GM04504 (cell line): ENCODE measurements at regions not wholly inside any gene's neighbourhood (a gene's known extent, or its start where the extent isn't known, plus 50 kb on each side); places are given as distances from the start of the nearest gene placed in this dataset.

ENCODE experiments used
- DNase-seq: peaks from one replicate; pipeline ENCODE4 v3.0.0-alpha.2; 2012; ENCODE audit warnings: low read depth

DNA sequence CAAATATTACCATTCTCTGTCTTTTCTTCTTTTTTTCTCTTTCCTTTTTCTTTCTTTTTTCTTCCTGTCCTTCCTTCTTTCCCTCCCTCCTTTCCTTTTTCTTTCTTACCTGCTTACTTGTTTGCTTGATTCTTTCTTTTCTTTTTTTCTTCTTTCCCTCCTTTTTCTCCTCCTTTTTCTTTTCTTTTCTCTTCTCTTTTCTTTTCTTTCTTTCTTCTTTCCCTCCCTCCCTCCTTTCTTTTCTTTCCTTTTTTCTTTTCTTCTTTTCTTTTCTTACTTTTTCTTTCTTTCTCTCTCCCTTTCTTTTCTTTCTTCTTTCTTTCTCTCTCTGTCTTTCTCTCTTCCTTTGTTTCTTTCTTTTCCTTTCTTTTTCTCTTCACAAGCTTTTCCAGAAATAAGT lies 697.4 kb upstream of the ADGRL3 start:
- no peak for DNase-seq

DNA sequence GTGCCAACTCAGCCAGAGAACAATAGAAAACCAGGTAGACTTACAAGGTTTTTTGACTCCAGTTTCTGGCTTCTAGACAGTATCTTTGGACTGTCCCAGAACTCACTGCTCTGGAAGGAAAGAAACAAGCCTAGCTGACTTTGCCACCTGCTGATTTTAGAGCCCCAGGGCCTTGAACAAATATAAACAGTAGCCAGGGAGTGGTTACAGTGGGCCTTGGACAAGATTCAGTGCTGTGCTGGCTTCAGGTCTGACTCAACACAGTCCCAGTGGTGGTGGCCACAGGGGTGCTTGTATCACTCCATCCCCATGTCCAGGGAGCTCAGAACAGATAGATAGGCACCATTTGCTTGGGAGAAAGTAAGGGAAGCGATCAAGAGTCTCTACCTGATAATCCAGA lies 694.1 kb upstream of the ADGRL3 start:
- DNase-seq = no peak

DNA sequence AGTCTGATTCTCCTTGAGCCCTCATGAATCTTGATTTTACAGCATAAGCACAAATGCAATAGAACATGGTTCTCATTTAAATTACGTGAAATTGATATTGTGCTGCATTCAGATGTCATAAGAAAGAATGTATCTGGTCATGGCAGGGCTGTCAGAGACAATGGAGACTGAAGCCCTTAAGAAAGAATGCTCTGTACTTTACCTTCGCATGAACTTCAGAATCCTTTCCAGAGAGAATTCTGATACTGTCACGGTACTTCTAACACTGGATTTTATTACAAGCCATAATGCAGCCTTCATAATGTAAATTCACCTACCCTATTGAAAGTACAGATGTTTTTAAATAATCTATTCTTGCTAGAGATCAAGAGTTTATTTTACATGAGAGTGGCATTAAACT lies 677.9 kb upstream of the ADGRL3 start:
- no peak for DNase-seq

DNA sequence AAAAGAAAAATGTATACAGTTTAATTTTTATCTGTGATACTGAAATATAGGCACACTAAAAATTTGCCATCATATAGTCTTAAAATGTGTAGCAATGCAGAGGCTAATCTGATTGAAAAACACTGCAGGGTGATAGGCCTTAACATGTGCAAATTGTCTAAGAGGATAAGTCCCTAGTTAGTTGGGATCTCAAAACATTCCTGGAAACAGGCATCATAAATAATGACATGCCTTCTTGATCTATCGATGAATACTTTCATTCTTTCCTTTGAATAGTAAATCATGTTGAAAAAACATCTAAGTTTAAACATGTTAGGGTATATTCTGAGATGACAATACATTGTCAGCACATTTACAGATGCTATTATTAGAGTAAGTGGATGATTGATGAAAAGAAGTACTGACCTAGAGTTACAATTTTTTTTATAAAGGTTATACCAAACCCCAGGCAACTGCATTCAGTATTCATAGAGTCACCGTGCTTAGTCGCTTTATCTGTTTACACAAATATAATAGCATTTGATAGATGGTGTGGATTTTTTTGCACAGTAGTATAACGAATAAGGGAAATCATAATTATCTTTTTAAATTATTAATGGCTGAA lies 668.2 kb upstream of the ADGRL3 start:
- no peak for DNase-seq

DNA sequence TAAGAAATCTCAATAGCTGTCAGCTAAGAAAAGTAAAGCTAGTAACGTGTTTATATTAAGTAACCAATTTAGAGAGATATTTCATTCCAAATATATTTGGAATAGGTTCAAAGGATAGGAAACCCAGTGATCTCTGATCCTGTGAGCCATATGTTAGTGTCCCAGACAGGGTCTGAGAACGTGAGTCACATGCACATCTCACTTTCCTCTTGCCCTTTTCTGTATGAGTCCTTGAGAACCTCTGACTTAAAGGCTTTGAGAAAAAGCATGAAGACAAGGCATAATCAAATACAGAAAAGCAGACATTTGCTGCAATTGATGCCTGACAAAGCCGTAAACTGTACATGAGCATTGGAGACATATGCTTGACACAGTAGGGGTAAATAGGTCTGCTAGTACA lies 655.1 kb upstream of the ADGRL3 start:
- DNase-seq = no peak

DNA sequence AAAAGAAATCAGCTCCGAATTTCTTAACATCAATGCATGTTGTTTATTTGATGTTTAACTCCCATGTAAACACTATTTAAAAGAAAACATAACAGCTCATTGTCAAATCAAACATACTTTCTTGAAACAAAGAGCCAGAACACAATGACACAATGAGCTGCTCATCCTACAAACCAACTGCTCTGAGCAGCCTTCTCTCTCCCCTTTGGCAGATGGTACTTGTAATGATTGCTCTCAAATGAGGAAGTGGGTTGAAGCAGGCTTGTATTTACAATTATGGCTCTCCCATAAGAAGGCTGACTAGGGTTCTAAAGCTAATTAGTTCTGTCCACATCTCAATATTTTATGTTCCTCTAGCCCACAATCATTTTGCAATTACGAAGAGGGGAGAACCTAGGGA lies 637.8 kb upstream of the ADGRL3 start:
- no peak for DNase-seq

DNA sequence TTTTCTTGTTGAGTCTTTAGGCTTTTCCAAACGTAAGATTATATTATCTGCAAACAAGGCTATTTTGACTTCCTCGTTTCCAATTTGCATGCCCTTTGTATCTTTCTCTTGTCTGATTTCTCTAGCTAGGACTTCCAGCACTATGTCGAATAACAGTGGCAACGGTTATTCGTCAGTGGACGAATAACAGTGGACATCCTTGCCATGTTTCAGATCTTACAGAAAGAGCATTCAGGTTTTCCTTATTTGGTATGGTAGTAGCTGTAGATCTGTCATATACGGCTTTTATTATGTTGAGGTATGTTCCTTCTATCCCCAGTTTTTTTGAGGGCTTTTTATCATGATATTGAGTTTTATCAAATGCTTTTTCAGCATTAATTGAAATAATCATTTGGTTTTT lies 634.6 kb upstream of the ADGRL3 start:
- DNase-seq = no peak

DNA sequence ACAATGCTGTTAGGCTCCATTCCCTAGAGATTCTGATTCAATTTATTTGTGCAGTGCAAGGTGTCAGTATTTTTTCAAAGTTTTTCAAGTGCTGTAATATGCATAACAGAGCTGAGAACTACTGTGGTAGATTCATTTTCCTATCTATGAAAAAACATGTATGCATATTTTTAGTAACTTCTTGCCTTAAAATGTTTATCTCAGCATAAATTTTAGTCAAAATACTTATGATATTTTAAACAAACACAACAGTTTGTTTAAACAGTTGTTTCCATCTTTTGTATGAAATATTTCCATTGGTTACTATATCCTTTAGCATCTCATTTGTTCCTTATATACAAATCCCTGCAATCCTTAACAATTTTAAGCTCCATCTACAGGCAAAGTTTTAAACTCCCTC lies 624.8 kb upstream of the ADGRL3 start:
- no peak for DNase-seq

DNA sequence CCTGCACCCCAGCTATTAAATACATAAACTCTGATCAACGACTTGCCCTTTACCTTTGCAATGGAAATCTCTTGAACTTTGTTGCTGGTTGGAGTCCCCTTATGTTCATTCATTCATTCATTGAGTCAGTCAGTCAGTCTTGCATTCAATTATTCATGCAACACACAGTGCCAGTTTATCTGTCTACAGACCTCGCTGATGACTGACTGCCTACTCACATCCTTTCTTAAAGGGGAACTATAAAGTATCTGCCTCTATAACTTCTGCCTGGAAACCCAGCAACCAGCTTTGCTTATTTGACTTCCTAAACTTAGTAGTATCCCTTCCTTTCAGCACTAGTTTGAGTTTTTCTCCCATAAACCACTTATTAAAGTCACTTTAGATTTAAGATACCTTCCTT lies 620.8 kb upstream of the ADGRL3 start:
- DNase-seq = peak; percentile 0

DNA sequence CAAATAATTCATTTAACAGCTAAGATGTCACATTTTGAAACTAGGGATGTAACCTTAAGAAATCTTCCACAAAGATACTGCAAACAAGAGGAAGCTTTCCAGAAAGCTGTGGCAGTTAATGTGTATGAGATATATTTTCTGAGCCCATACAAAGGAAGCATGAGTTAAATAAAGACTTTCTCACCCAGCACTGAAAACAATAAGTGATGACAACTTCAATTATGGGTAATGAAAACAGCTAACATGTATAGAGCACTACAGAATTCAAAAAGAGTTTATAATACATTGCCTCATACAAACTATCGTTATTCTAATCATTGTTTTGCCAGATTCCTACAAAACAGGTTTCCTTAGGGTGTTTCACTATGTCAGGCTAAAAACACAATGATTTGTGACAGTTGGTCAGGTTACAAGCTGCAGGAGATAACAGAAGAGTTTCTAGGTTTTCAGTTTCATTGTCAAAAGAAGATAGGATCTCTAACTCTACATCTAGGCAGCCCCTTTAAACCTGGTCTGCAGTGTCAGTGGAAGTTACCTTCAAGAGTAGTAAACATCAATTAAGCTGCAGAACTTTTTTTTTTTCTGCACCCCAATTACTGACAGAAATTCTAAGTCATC lies 618.1 kb upstream of the ADGRL3 start:
- no peak for DNase-seq

DNA sequence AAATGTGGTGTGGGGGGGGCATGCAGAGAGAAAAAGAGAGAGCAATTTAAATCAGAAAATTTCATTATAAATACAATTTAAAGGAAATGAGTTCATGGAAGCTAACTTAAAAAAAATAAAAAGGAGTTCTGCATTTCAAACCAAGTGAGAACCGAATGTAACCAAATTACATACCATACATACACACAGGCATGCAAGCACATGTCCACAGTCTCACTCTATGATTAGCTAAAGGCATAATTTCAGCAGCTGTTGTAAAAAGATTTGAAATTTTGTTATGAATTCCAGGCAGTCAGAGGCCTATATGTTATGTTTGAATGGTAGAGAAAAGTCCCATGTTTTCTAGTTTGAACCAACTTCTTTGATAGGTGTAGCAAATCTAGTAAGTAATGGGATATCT lies 611.6 kb upstream of the ADGRL3 start:
- no peak for DNase-seq

DNA sequence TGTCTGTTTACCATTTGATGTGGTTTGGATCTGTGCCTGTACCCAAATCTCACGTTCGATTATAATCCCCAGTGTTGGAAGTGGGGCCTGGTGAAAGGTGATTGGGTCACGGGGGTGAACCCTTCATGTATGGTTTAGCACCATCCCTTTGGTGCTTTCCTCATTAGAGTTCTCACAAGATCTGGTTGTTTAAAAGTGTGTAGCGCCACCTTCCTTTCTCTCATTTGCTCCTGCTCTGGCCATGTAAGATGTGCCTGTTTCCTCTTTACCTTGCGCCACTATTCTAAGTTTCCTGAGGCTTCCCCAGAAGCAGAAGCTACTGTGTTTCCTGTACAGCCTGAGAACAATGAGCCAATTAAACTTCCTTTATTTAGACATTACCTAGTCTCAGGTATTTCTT lies 610.7 kb upstream of the ADGRL3 start:
- DNase-seq = no peak

DNA sequence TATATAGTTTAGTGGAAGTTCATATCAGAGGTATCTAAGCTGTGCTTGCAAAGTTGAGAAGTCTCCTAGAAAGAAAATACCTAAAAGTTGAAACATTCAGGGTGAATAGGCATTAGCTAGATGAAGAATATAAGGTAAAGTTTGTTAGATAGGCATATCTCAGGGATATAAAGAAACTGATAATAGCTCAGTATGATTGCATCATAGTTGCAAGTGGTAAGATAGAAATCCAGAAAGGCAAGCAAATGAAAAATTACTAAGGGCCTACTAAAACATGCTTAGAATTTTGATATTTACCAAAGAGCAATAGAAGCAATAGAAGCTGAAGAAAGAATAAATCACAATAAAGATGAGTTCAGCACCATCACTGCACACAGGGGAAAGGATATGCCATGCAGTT lies 610.0 kb upstream of the ADGRL3 start:
- DNase-seq = no peak

DNA sequence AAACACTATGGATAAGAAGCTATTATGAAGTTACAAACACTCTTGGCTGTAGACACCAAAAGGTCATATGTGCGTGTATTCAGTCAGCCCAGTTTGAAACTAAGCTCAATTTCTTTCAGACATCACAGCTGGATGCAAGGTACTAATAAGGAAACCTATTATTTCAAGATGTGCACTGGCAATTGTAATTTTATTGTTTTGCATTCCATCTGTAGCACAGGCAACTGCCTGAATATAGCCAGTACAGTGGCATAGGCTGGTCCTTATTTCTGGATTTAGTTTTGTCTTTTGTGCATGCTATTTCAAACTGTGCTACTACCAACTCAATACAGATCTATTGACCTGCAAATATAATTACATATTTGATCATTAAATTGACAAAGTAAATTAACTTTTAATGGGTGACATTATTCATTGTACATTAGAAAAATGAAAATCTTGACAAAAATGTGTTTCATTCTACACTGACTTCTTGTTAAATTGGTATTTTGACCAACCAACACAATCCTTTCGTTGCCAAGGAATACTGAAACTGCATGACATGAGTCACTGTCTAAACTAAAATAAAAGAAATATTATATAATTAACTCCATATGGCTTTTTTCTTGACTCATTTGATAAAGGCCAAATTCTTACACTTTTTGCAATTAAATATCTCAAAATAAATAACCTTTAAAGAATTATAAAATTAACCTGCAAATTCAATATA lies 594.3 kb upstream of the ADGRL3 start:
- peak; percentile 65 for DNase-seq

DNA sequence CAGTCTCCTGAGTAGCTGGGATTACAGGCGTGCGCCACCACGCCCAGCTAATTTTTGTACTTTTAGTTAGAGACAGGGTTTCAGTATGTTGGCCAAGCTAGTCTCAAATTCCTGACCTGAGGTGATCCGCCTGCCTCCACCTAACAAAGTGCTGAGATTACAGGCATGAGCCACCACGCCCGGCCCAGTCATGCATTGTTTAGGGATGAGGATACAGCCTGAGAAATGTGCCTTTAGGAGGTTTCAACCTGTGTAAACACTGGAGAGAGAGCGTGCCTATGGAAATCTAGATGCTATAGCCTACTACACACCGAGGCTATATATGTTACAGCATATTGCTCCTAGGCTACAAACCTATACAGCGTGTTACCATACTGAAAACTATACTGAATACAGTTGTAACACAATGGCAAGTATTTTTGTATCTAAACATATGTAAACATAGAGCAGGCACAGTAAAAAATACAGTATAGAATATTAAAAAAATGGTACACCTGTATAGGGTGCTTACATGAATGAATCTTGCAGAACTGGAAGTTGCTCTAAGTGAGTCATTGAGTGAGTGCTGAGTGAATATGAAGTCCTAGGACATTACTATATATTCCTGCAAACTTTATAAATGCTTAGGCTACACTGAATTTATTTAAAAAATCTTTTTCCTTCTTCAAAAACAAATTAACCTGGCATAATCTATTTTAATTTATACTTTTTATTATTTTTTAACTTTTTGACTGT lies 588.2 kb upstream of the ADGRL3 start:
- no peak for DNase-seq

DNA sequence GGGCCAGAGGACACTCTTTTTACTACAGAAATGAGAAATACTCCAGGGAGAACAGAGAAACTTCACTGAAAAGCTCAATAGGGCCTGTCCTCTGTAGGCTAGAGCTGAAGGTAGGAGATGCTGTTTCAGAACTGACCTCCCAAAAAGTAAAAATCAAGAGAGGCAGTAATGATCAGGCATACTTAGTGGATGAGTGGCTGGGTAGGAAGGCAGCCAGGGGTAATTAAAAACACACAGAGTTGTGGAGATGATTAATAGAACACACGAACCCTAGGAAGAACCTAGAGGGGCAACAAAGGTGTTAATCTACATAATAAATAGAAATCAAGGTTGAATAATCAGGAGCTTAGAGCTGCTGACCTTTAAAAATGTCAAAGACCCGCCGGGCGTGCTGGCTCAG lies 582.4 kb upstream of the ADGRL3 start:
- no peak for DNase-seq

DNA sequence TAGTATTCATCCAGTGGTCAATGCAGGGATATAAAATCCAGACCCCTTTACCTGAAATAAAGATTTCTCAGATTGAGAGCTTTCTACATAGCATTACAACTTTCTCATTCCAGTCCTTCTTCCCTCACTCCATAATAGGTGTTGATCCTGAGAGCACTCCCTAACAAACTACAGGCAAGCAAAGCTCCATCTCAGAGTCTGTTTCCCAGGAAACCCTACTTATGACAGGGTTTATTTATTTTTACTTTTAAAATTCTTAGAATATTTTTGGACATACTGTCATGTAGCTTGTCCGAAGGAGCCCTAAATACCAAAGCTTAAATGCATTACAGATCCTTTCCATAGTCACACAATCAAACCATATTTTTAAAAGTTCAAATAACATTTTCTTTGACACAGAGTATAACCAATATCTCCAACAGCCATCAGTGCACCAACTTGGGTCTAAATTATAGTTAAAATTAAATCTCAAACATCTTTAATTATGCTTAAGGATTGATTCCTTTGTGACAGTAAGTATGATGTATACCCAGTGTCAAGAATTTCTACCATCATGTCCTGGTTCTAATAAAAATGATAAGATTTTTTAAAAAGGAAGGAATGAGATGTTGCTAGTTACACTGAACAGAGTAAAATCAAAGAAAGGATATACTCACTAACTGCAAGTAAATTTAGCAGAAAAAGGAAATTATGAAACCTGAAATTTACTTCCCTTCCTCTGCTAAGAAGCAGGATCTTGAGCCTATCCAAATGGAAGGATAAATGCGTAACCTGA lies 580.4 kb upstream of the ADGRL3 start:
- peak; percentile 43 for DNase-seq

DNA sequence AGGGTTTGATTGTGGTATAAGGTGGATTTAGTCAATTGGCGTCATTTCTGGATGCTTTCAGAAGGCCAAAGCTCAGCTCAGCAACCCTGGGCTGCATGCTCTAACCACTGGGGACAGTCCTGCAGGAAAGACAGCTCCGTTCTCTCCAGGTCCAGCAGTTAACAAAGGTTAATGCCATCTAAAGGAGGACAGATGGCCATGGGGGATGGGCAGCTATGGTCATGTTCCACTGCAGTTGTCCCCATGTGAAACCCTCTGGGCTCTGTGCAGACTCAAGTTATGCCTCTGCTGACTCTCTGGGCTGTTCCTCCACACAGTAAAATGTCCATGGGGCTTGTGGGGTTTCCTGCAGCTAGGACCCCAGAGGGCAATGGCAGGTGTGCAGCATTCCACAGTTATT lies 562.1 kb upstream of the ADGRL3 start:
- no peak for DNase-seq

DNA sequence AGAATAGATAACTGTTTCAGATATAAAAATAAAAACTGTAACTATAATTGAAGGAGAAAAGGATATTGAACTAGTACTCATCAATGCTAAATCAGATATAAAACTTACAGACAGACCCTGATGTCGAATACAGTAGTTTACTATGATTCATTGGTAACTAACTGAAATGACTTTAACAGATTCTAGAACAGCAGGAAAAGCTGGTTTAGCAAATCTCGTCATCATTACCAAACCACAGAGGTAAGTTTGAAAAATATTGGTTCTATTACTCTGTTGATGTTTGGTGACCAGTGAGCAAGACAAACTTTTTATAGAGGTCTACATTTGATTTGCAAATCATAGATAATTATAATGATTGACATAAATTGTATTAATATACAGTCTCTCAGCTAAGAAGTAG lies 551.4 kb upstream of the ADGRL3 start:
- no peak for DNase-seq

DNA sequence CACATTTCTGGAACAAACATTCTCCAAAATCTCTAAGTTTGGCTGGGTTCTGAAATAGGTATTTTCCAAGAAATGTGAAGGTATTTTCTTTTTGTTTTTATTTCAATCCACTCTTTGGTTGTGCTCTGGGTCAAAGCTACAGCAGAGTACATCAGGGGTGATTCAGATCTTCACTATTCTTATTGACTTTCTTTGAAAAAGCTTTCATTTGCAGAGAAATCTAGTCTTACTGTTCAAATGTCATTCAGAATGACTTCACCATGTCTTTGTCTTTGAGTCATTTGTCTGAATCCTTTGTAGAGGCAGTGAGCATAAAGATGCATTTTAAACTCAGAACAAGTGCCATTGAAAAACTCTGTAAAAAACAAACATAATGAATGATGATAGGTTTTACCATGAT lies 547.2 kb upstream of the ADGRL3 start:
- DNase-seq = no peak

DNA sequence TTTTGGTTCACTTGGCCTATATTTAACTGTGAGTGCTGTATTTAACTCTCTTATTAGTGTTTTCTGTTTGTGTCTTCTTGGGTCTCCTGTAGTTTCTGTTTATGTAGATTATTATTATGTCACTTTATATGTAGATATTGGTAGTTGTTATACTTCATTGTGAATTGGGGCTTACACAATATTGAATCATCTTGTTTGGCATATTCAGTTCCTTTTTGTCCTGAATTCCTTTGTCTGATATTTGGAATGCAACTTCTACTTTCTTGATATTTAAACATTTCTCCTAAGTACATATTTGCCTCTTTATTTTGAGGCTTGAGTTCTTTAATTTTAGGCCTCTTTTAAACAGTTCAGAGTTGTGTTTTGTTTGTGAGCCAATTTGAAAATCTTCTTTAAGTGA lies 544.8 kb upstream of the ADGRL3 start:
- no peak for DNase-seq

DNA sequence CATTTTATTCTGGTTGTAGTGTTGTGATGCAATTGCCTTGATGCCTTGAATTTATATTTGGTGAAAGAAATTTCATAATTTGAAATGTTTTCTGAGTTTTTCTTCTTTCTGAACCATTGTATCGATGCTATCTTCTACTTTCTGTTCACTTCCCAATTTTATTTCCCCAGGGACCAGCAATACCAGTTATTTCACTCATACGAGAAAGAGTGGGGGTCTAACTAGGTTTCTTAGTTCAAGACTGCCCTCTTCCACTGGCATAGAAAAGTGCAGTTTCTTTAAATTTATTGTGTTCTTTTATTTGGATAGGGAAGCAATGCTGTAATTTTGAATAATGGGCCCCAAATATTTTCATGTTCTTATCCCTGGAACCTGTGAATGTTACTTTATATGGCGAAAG lies 544.0 kb upstream of the ADGRL3 start:
- no peak for DNase-seq
